SK-N-SH (cell line): ENCODE measurements at regions not wholly inside any gene's neighbourhood (a gene's known extent, or its start where the extent isn't known, plus 50 kb on each side); places are given as distances from the start of the nearest gene placed in this dataset.

Source experiments
- CTCF ChIA-PET: fragments of 300-600, 350-600 bp; formaldehyde crosslinking; extraction: SDS; loops from one replicate; lab custom pipeline; 2021; lab: Yijun Ruan, JAX
- POLR2A ChIA-PET: fragments of 350-600 bp; sonication (Branson Sonifier 250); formaldehyde crosslinking; extraction: SDS; loops from one replicate; lab custom pipeline; 2020; ENCODE audit warnings: antibody characterized with exemption, inconsistent platforms; lab: Yijun Ruan, JAX
- DNase-seq: peaks from one replicate; pipeline ENCODE4 v3.0.0; 2012
- H2AFZ ChIP-seq: fragments of 200-600 bp; sonication (generic); 2 replicates; pipeline ENCODE4 v1.8.1; 2016; ENCODE audit warnings: antibody characterized with exemption, mild to moderate bottlenecking, low read depth
- H3F3A ChIP-seq: fragments of 200-600 bp; sonication (generic); replicated peaks from 2 replicates; pipeline ENCODE3; 2016; ENCODE audit warnings: antibody characterized with exemption, mild to moderate bottlenecking; ENCODE audit not compliant: insufficient read depth
- H3K27ac ChIP-seq, 2 experiments: fragments of 200-500 bp in 1 of 2; fragments of 200-600 bp in 1 of 2; sonication (Bioruptor generic) in 1 of 2; sonication (generic), shearing (Covaris generic) in 1 of 2; 2 replicates each; pipeline versions ENCODE4 v1.5.1 to v1.6.1; 2014 to 2016; ENCODE audit warnings: low read depth in 2 of 2, inconsistent platforms in 1 of 2, low read length in 1 of 2, mild to moderate bottlenecking in 1 of 2, mixed read lengths in 1 of 2
- H3K27me3 ChIP-seq: fragments of 200-600 bp; sonication (generic), shearing (Covaris generic); 2 replicates; pipeline ENCODE4 v1.6.1; 2016; ENCODE audit warnings: mixed run types; ENCODE audit not compliant: insufficient read depth
- H3K36me3 ChIP-seq, 2 experiments: fragments of 200-500 bp in 1 of 2; fragments of 200-600 bp in 1 of 2; sonication (Bioruptor generic) in 1 of 2; sonication (generic) in 1 of 2; replicated peaks in 1 of 2; 2 replicates each; pipeline versions ENCODE3 to v1.5.1; 2014 to 2016; ENCODE audit warnings: low read length in 1 of 2, mild to moderate bottlenecking in 1 of 2; ENCODE audit not compliant: insufficient read depth in 2 of 2, control insufficient read depth in 1 of 2
- H3K4me1 ChIP-seq, 2 experiments: fragments of 200-500 bp in 1 of 2; fragments of 200-600 bp in 1 of 2; sonication (Bioruptor generic) in 1 of 2; sonication (generic), shearing (Covaris generic) in 1 of 2; 2 replicates each; pipeline versions ENCODE4 v1.5.1 to v1.6.1; 2014 to 2016; ENCODE audit warnings: low read depth in 1 of 2, low read length in 1 of 2, mixed run types in 1 of 2; ENCODE audit not compliant: insufficient read depth in 2 of 2, control insufficient read depth in 1 of 2
- H3K4me2 ChIP-seq: fragments of 200-600 bp; sonication (generic), shearing (Covaris generic); 2 replicates; pipeline ENCODE4 v1.6.1; 2017; ENCODE audit warnings: mixed run types
- H3K4me3 ChIP-seq, 2 experiments: fragments of 200-500 bp in 1 of 2; fragments of 200-600 bp in 1 of 2; sonication (Bioruptor generic) in 1 of 2; sonication (generic), shearing (Covaris generic) in 1 of 2; 2 replicates each; pipeline versions ENCODE4 v1.5.1 to v1.8.1; 2014 to 2016; ENCODE audit warnings: low read depth in 2 of 2, inconsistent platforms in 1 of 2, low read length in 1 of 2, mild to moderate bottlenecking in 1 of 2, mixed read lengths in 1 of 2, moderate library complexity in 1 of 2
- H3K79me2 ChIP-seq: fragments of 200-600 bp; sonication (generic); 2 replicates; pipeline ENCODE4 v1.8.1; 2017; ENCODE audit warnings: mild to moderate bottlenecking; ENCODE audit not compliant: insufficient read depth
- H3K9ac ChIP-seq: fragments of 200-600 bp; sonication (generic); 2 replicates; pipeline ENCODE4 v1.6.1; 2017; ENCODE audit warnings: mixed run types
- H3K9me2 ChIP-seq: fragments of 200-600 bp; sonication (generic); 2 replicates; pipeline ENCODE4 v1.6.1; 2017; ENCODE audit warnings: mixed run types
- H3K9me3 ChIP-seq: fragments of 200-600 bp; sonication (generic); 2 replicates; pipeline ENCODE4 v1.6.1; 2017; ENCODE audit warnings: mixed run types, mild to moderate bottlenecking, moderate library complexity
- H4K20me1 ChIP-seq: fragments of 200-600 bp; sonication (generic); 2 replicates; pipeline ENCODE4 v1.6.1; 2017; ENCODE audit warnings: mild to moderate bottlenecking, mixed run types; ENCODE audit not compliant: insufficient read depth
- CHD2 ChIP-seq: fragments of 150-350 bp; IDR thresholded peaks from 2 replicates; pipeline ENCODE4 v1.6.1; 2018; ENCODE audit warnings: low read length; ENCODE audit not compliant: partially characterized antibody
- EZH2phosphoT487 ChIP-seq: fragments of 200-600 bp; sonication (generic); IDR thresholded peaks from 2 replicates; pipeline ENCODE4 v1.6.1; 2017; ENCODE audit warnings: low read depth, mixed run types, mild to moderate bottlenecking, antibody characterized with exemption, moderate library complexity, borderline replicate concordance
- MXI1 ChIP-seq: IDR thresholded peaks from 2 replicates; pipeline ENCODE4 v1.6.1; 2012; ENCODE audit warnings: mild to moderate bottlenecking, low read depth, low read length, improper control_type of control experiment
- NFIC ChIP-seq: IDR thresholded peaks from 2 replicates; pipeline ENCODE4 v1.4.0; 2012; ENCODE audit warnings: borderline replicate concordance
- NRF1 ChIP-seq: IDR thresholded peaks from 2 replicates; pipeline ENCODE4 v1.6.1; 2012; ENCODE audit warnings: low read depth, mild to moderate bottlenecking, low read length
- RXRA ChIP-seq: IDR thresholded peaks from 2 replicates; pipeline ENCODE4 v1.4.0; 2012; ENCODE audit warnings: low read depth, mild to moderate bottlenecking, borderline replicate concordance
- TAF1 ChIP-seq: IDR thresholded peaks from 2 replicates; pipeline ENCODE4 v1.6.1; 2012; ENCODE audit warnings: low read depth, mild to moderate bottlenecking, low read length, moderate library complexity, borderline replicate concordance
- TCF12 ChIP-seq: IDR thresholded peaks from 2 replicates; pipeline ENCODE4 v1.4.0; 2012
- WGBS: methylation state at CpG from one replicate; pipeline ENCODE4 v1.1.6; 2017; ENCODE audit warnings: low lambda C conversion rate; 5-methylcytosine and 5-hydroxymethylcytosine counted together
- TF ChIP-seq, protein P1 (sequence below): IDR thresholded peaks from 2 replicates; pipeline ENCODE4 v1.4.0; 2012; ENCODE audit warnings: low read depth, borderline replicate concordance
- TF ChIP-seq, protein P2 (sequence below): fragments of 150-350 bp; IDR thresholded peaks from 2 replicates; pipeline ENCODE4 v1.6.1; 2017; ENCODE audit warnings: antibody characterized with exemption, low read length, low read depth, borderline replicate concordance
- TF ChIP-seq, protein P3 (sequence below): IDR thresholded peaks from 2 replicates; pipeline ENCODE4; 2012

DNA sequence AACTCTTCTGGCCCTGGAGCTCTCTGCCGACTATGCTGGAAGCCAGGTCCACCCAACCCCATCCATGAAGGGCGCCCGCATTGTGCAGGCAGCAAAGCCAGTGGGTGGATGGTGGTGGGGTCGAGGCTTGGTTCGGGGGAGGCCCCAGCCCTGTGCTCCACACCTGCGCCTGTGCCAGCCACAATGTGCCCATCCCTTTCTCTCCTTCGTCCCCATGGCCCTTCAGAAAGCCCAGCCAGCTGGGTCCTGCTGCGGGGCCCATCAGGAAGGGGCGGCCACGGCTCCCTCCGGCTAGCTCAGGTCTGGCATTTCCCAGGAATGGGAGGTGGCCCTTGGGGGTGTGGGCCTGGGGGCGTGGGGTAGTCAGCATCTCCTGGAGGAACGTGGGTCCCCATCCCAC is 91.6 kb downstream of the HMX1 start (continued):
- TF ChIP-seq, protein P1, sequence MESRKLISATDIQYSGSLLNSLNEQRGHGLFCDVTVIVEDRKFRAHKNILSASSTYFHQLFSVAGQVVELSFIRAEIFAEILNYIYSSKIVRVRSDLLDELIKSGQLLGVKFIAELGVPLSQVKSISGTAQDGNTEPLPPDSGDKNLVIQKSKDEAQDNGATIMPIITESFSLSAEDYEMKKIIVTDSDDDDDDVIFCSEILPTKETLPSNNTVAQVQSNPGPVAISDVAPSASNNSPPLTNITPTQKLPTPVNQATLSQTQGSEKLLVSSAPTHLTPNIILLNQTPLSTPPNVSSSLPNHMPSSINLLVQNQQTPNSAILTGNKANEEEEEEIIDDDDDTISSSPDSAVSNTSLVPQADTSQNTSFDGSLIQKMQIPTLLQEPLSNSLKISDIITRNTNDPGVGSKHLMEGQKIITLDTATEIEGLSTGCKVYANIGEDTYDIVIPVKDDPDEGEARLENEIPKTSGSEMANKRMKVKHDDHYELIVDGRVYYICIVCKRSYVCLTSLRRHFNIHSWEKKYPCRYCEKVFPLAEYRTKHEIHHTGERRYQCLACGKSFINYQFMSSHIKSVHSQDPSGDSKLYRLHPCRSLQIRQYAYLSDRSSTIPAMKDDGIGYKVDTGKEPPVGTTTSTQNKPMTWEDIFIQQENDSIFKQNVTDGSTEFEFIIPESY = no peak

DNA sequence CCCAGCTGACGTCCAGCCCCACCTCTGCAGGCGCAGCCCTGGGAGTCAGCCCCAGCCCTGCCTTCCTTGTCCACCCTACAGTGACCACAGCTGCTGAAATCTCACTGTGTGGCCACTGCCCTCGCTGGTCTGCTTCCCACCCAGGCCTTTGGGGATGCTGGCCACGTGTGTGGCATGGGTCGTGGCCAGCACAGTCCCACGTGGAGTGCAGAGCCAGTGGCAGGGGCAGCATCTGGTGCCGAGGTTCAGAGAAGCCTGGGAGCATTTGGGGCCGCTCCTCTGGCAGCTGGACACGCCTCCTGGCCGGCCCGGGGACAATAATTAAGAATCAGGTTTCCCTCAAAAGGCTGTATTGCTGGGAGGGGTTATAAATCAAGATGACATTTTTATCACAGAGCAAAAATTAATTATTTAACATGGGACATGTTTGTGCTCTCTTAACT is 92.1 kb downstream of the HMX1 start:
- POLR2A ChIA-PET = no interaction called here

DNA sequence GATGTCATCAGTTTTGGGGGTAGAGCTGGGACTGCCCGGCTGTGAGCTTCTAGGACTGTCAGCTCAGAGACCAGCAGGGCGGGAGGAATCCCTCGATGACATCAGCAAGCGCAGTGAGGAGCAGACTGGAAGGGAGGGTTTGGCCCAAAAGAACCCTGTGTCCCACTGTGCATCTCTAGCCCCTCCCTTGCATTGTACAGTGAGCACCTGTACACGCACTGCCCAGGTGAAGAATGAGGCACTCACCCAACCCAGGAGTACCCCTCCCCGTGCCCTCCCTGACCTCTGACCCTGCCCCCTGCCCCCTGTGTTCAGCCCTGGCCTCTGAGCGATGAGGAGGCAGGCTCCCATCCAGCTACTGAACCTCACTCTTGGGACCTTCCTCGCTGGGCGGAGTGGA is 92.9 kb downstream of the HMX1 start:
- DNase-seq = no peak
- WGBS = 51% methylated on average over 4 of the region's 9 CpGs
- Histone ChIP-seq H4K20me1 (no peaks in the 10 kb centered on the region), H3K27ac (no peak overlapping the region), H3K9me2 (no peaks in the 10 kb centered on the region), H3F3A (no peaks in the 10 kb centered on the region), H3K4me3 (no peak overlapping the region), H3K4me1 (peaks cover 0 to 22% of the 10 kb centered on the region in 2 experiments; a peak in 1 of 4 replicates), H3K27me3 (no peaks in the 10 kb centered on the region), H3K9me3 (no peaks in the 10 kb centered on the region), H2AFZ (no peak overlapping the region), H3K9ac (no peak overlapping the region), H3K79me2 (no peaks in the 10 kb centered on the region), H3K4me2 (no peak overlapping the region), H3K36me3 (no peaks in the 10 kb centered on the region)
- ChIA-PET POLR2A (no interaction called here), CTCF (interaction anchor here (0.9 kb wide), 1 partner anchor 15 kb away, joined by 4 read pairs; no protein-coding TSS in a partner anchor)
- TF ChIP-seq NRF1 (no peak), TCF12 (no peak)

More for the DNA sequence above, 92.1 kb downstream of the HMX1 start:
- CTCF ChIA-PET = interaction anchor here (1.2 to 1.3 kb wide), 2 partner anchors 11 to 91 kb away, joined by 4 read pairs; no protein-coding TSS in a partner anchor
- no peak for TF ChIP-seq TAF1
- TF ChIP-seq NFIC = no peak
- no peak for TF ChIP-seq TCF12
- peak; percentile 61; the same call in 1 of the 2 replicates for TF ChIP-seq MXI1
- TF ChIP-seq RXRA = no peak
- TF ChIP-seq, protein P2, sequence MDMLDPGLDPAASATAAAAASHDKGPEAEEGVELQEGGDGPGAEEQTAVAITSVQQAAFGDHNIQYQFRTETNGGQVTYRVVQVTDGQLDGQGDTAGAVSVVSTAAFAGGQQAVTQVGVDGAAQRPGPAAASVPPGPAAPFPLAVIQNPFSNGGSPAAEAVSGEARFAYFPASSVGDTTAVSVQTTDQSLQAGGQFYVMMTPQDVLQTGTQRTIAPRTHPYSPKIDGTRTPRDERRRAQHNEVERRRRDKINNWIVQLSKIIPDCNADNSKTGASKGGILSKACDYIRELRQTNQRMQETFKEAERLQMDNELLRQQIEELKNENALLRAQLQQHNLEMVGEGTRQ = no peak
- TF ChIP-seq, protein P3, sequence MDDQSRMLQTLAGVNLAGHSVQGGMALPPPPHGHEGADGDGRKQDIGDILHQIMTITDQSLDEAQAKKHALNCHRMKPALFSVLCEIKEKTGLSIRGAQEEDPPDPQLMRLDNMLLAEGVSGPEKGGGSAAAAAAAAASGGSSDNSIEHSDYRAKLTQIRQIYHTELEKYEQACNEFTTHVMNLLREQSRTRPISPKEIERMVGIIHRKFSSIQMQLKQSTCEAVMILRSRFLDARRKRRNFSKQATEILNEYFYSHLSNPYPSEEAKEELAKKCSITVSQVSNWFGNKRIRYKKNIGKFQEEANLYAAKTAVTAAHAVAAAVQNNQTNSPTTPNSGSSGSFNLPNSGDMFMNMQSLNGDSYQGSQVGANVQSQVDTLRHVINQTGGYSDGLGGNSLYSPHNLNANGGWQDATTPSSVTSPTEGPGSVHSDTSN = no peak
- no peak for TF ChIP-seq EZH2phosphoT487
- TF ChIP-seq CHD2 = no peak
- peaks cover 0 to 17% of the 10 kb centered on the region in 2 experiments; a peak in 1 of 4 replicates for H3K4me1 ChIP-seq
- no peaks in the 10 kb centered on the region for H3F3A ChIP-seq
- no peak overlapping the region; a peak in 1 of 4 replicates for H3K27ac ChIP-seq
- H2AFZ ChIP-seq = no peak overlapping the region
- H3K9me3 ChIP-seq = no peaks in the 10 kb centered on the region
- H3K9me2 ChIP-seq = no peaks in the 10 kb centered on the region
- H3K4me3 ChIP-seq = no peak overlapping the region
- DNase-seq = peak; percentile 68
- no peaks in the 10 kb centered on the region for H3K36me3 ChIP-seq
- H3K9ac ChIP-seq = no peak overlapping the region
- H3K4me2 ChIP-seq = no peak overlapping the region
- no peaks in the 10 kb centered on the region for H3K27me3 ChIP-seq
- no peaks in the 10 kb centered on the region for H3K79me2 ChIP-seq
- H4K20me1 ChIP-seq = no peaks in the 10 kb centered on the region
- WGBS = 8% methylated on average over 9 of the region's 11 CpGs
